ENCODE measurements at regions not wholly inside any gene's neighbourhood (a gene's known extent, or its start where the extent isn't known, plus 50 kb on each side); places are given as distances from the start of the nearest gene placed in this dataset.

DNA sequence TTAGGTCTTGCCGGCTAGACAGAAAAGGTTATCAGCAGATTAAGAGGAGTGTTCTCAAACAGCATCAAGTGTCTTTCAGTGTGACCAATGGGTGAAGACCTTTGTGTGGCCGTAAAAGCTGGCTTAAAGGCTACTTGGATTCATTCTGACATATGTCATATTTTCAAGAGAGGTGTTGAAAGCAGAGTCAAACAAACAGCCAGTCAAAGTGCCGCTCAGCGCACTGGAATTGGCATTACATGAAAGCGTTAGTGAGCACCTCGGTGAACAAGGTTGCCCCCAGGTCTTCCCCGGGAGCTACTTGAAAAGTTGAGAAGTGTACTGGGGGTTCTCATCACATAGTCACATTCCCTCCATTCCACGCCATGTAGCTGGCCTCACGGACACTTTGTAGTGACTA lies 148.9 kb downstream of the SOX3 start:
- TF ChIP-seq, protein P1, sequence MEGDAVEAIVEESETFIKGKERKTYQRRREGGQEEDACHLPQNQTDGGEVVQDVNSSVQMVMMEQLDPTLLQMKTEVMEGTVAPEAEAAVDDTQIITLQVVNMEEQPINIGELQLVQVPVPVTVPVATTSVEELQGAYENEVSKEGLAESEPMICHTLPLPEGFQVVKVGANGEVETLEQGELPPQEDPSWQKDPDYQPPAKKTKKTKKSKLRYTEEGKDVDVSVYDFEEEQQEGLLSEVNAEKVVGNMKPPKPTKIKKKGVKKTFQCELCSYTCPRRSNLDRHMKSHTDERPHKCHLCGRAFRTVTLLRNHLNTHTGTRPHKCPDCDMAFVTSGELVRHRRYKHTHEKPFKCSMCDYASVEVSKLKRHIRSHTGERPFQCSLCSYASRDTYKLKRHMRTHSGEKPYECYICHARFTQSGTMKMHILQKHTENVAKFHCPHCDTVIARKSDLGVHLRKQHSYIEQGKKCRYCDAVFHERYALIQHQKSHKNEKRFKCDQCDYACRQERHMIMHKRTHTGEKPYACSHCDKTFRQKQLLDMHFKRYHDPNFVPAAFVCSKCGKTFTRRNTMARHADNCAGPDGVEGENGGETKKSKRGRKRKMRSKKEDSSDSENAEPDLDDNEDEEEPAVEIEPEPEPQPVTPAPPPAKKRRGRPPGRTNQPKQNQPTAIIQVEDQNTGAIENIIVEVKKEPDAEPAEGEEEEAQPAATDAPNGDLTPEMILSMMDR (IDR thresholded peaks at IDR 0.05): no peak
- TF ChIP-seq POLR2A (IDR thresholded peaks at IDR 0.05): no peak

Data from lower leg skin (tissue), 3 donors.